HEK293 (cell line): ENCODE measurements at regions not wholly inside any gene's neighbourhood (a gene's known extent, or its start where the extent isn't known, plus 50 kb on each side); places are given as distances from the start of the nearest gene placed in this dataset.

ENCODE experiments used
- CTCF ChIA-PET: fragments of 350-600 bp; formaldehyde crosslinking; extraction: SDS; loops from one replicate; lab custom pipeline; 2021; ENCODE audit warnings: antibody characterized with exemption; lab: Yijun Ruan, JAX
- POLR2A ChIA-PET: fragments of 300-600 bp; formaldehyde crosslinking; extraction: SDS; loops from one replicate; lab custom pipeline; 2020; ENCODE audit warnings: antibody characterized with exemption, inconsistent platforms; lab: Yijun Ruan, JAX
- H3K27ac ChIP-seq: fragments of 200-500 bp; sonication (Bioruptor generic); 2 replicates; pipeline ENCODE4 v1.5.1; 2014; ENCODE audit warnings: low read depth, low read length, control low read depth, inconsistent platforms; ENCODE audit errors: extremely low read depth
- H3K36me3 ChIP-seq, 2 experiments: fragments of 200-500 bp in 1 of 2; sonication (Bioruptor generic) in 1 of 2; 1 replicate in 1 of 2; 2 replicates in 1 of 2; pipeline ENCODE4 v1.5.1; 2014 to 2017; ENCODE audit warnings: inconsistent platforms in 2 of 2, low read length in 2 of 2; ENCODE audit not compliant: control insufficient read depth in 2 of 2, insufficient read depth in 1 of 2
- H3K4me1 ChIP-seq: fragments of 200-500 bp; sonication (Bioruptor generic); 2 replicates; pipeline ENCODE4 v1.5.1; 2014; ENCODE audit warnings: mild to moderate bottlenecking, low read length, inconsistent platforms; ENCODE audit not compliant: control insufficient read depth, insufficient read depth
- H3K4me3 ChIP-seq: 2 replicates; pipeline ENCODE4 v1.5.1; 2011; ENCODE audit warnings: low read depth, mild to moderate bottlenecking, control low read depth, low read length, moderate library complexity
- H3K9me3 ChIP-seq: fragments of 200-500 bp; sonication (Bioruptor generic); 2 replicates; pipeline ENCODE4 v1.5.1; 2014; ENCODE audit warnings: low read depth, low read length, inconsistent platforms; ENCODE audit not compliant: control insufficient read depth, insufficient read depth
- ATF2 ChIP-seq: fragments of 450-650 bp; formaldehyde crosslinking; IDR thresholded peaks from 2 replicates; pipeline ENCODE4 v1.5.1; 2016; ENCODE audit warnings: missing biosample characterization, missing genetic modification characterization, low read depth
- BCL6B ChIP-seq: fragments of 450-650 bp; formaldehyde crosslinking; IDR thresholded peaks from 2 replicates; pipeline ENCODE4 v1.5.1; 2017; ENCODE audit warnings: missing biosample characterization, missing genetic modification characterization
- GLI2 ChIP-seq: fragments of 450-650 bp; formaldehyde crosslinking; IDR thresholded peaks from 2 replicates; pipeline ENCODE4; 2017; ENCODE audit warnings: missing biosample characterization, missing genetic modification characterization, low read depth, borderline replicate concordance
- GLIS1 ChIP-seq: fragments of 450-650 bp; formaldehyde crosslinking; IDR thresholded peaks from 2 replicates; pipeline ENCODE4 v1.5.1; 2016; ENCODE audit warnings: missing biosample characterization, missing genetic modification characterization
- KLF7 ChIP-seq: fragments of 450-650 bp; formaldehyde crosslinking; IDR thresholded peaks from 2 replicates; pipeline ENCODE4 v1.5.1; 2016; ENCODE audit warnings: missing biosample characterization, missing genetic modification characterization, borderline replicate concordance
- PRDM1 ChIP-seq: fragments of 450-650 bp; formaldehyde crosslinking; IDR thresholded peaks from 2 replicates; pipeline ENCODE4; 2016; ENCODE audit warnings: missing biosample characterization, missing genetic modification characterization
- REPIN1 ChIP-seq: fragments of 450-650 bp; formaldehyde crosslinking; IDR thresholded peaks from 2 replicates; pipeline ENCODE4 v1.5.1; 2017; ENCODE audit warnings: missing biosample characterization, missing genetic modification characterization, low read depth
- REST ChIP-seq: fragments of 450-650 bp; formaldehyde crosslinking; IDR thresholded peaks from 2 replicates; pipeline ENCODE4 v1.5.1; 2016; ENCODE audit warnings: missing biosample characterization, missing genetic modification characterization
- YY2 ChIP-seq: fragments of 450-650 bp; formaldehyde crosslinking; IDR thresholded peaks from 2 replicates; pipeline ENCODE4 v1.5.1; 2016; ENCODE audit warnings: missing biosample characterization, missing genetic modification characterization
- ZBTB8A ChIP-seq: fragments of 450-650 bp; formaldehyde crosslinking; IDR thresholded peaks from 2 replicates; pipeline ENCODE4 v1.5.1; 2016; ENCODE audit warnings: missing biosample characterization, missing genetic modification characterization
- ZFP3 ChIP-seq: fragments of 450-650 bp; formaldehyde crosslinking; IDR thresholded peaks from 2 replicates; pipeline ENCODE4 v1.5.1; 2016; ENCODE audit warnings: low read depth, missing biosample characterization, missing genetic modification characterization
- ZFP41 ChIP-seq: fragments of 450-650 bp; formaldehyde crosslinking; IDR thresholded peaks from 2 replicates; pipeline ENCODE4 v1.5.1; 2016; ENCODE audit warnings: missing biosample characterization, missing genetic modification characterization, borderline replicate concordance
- ZNF223 ChIP-seq: fragments of 450-650 bp; formaldehyde crosslinking; IDR thresholded peaks from 2 replicates; pipeline ENCODE4 v1.5.1; 2016; ENCODE audit warnings: missing biosample characterization, missing genetic modification characterization
- ZNF24 ChIP-seq: fragments of 450-650 bp; formaldehyde crosslinking; IDR thresholded peaks from 2 replicates; pipeline ENCODE4 v1.5.1; 2016; ENCODE audit warnings: missing biosample characterization, missing genetic modification characterization
- ZNF37A ChIP-seq: fragments of 450-650 bp; IDR thresholded peaks from 2 replicates; pipeline ENCODE4 v1.5.1; 2018; ENCODE audit warnings: missing biosample characterization, missing genetic modification characterization
- ZNF521 ChIP-seq: fragments of 450-650 bp; formaldehyde crosslinking; IDR thresholded peaks from 2 replicates; pipeline ENCODE4 v1.5.1; 2017; ENCODE audit warnings: missing biosample characterization, mild to moderate bottlenecking, missing genetic modification characterization
- ZNF600 ChIP-seq: fragments of 450-650 bp; formaldehyde crosslinking; IDR thresholded peaks from 2 replicates; pipeline ENCODE4 v1.5.1; 2016; ENCODE audit warnings: missing biosample characterization, missing genetic modification characterization
- ZNF623 ChIP-seq: fragments of 450-650 bp; formaldehyde crosslinking; IDR thresholded peaks from 2 replicates; pipeline ENCODE4 v1.5.1; 2016; ENCODE audit warnings: missing biosample characterization, missing genetic modification characterization
- ZNF837 ChIP-seq: fragments of 450-650 bp; formaldehyde crosslinking; IDR thresholded peaks from 2 replicates; pipeline ENCODE4 v1.5.1; 2016; ENCODE audit warnings: missing biosample characterization, missing genetic modification characterization
- ZSCAN18 ChIP-seq: fragments of 450-650 bp; formaldehyde crosslinking; IDR thresholded peaks from 2 replicates; pipeline ENCODE4 v1.5.1; 2016; ENCODE audit warnings: missing biosample characterization, missing genetic modification characterization
- ZSCAN5A ChIP-seq: fragments of 450-650 bp; formaldehyde crosslinking; IDR thresholded peaks from 2 replicates; pipeline ENCODE4 v1.5.1; 2016; ENCODE audit warnings: missing biosample characterization, missing genetic modification characterization
- TF ChIP-seq, protein P1 (sequence below): fragments of 450-650 bp; formaldehyde crosslinking; IDR thresholded peaks from 2 replicates; pipeline ENCODE4 v1.5.1; 2016; ENCODE audit warnings: missing biosample characterization, missing genetic modification characterization, borderline replicate concordance
- TF ChIP-seq, protein P2 (sequence below): fragments of 450-650 bp; formaldehyde crosslinking; IDR thresholded peaks from 2 replicates; pipeline ENCODE4 v1.5.1; 2016; ENCODE audit warnings: missing biosample characterization, missing genetic modification characterization

GRCh38 chr10:121113385-121113696, 262.2 kb downstream of the WDR11 start (continued):
- TF ChIP-seq, protein P1, sequence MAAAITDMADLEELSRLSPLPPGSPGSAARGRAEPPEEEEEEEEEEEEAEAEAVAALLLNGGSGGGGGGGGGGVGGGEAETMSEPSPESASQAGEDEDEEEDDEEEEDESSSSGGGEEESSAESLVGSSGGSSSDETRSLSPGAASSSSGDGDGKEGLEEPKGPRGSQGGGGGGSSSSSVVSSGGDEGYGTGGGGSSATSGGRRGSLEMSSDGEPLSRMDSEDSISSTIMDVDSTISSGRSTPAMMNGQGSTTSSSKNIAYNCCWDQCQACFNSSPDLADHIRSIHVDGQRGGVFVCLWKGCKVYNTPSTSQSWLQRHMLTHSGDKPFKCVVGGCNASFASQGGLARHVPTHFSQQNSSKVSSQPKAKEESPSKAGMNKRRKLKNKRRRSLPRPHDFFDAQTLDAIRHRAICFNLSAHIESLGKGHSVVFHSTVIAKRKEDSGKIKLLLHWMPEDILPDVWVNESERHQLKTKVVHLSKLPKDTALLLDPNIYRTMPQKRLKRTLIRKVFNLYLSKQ = no peak
- TF ChIP-seq REST (no peak), ZNF600 (no peak), ATF2 (tag by site-specific recombination) (no peak), ZFP41 (tag by site-specific recombination) (no peak)

GRCh38 chr10:121113911-121114310, 262.7 kb downstream of the WDR11 start:
- ChIA-PET POLR2A (interaction anchor here (0.6 kb wide), 1 partner anchor 704 kb away, joined by 6 read pairs; no protein-coding TSS in a partner anchor), CTCF (interaction anchor here (0.6 to 0.7 kb wide), 3 partner anchors 40 to 793 kb away, joined by 3 to 4 read pairs (median 3); no protein-coding TSS in a partner anchor)
- H3K27ac ChIP-seq = no peak overlapping the region
- no peaks in the 10 kb centered on the region for H3K4me1 ChIP-seq
- H3K36me3 ChIP-seq = no peaks in the 10 kb centered on the region
- no peaks in the 10 kb centered on the region for H3K9me3 ChIP-seq
- TF ChIP-seq GLI2 (no peak), YY2 (tag by site-specific recombination) (no peak), ZNF24 (no peak), ZSCAN5A (tag by site-specific recombination) (no peak), ZSCAN18 (tag by site-specific recombination) (no peak), KLF7 (tag by site-specific recombination) (no peak), ZNF837 (tag by site-specific recombination) (no peak), ZFP3 (tag by site-specific recombination) (no peak), ZBTB8A (no peak), REPIN1 (tag by site-specific recombination) (no peak), ZNF521 (tag by site-specific recombination) (no peak), GLIS1 (tag by site-specific recombination) (no peak), PRDM1 (tag by site-specific recombination) (no peak), ZNF623 (tag by site-specific recombination) (no peak), ZNF37A (no peak), BCL6B (no peak), ZNF223 (tag by site-specific recombination) (no peak)
- TF ChIP-seq, protein P2, sequence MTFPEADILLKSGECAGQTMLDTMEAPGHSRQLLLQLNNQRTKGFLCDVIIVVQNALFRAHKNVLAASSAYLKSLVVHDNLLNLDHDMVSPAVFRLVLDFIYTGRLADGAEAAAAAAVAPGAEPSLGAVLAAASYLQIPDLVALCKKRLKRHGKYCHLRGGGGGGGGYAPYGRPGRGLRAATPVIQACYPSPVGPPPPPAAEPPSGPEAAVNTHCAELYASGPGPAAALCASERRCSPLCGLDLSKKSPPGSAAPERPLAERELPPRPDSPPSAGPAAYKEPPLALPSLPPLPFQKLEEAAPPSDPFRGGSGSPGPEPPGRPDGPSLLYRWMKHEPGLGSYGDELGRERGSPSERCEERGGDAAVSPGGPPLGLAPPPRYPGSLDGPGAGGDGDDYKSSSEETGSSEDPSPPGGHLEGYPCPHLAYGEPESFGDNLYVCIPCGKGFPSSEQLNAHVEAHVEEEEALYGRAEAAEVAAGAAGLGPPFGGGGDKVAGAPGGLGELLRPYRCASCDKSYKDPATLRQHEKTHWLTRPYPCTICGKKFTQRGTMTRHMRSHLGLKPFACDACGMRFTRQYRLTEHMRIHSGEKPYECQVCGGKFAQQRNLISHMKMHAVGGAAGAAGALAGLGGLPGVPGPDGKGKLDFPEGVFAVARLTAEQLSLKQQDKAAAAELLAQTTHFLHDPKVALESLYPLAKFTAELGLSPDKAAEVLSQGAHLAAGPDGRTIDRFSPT (tag by site-specific recombination) = no peak
- no peak overlapping the region for H3K4me3 ChIP-seq
